Psoas muscle (tissue), 7 donors: ENCODE measurements at regions not wholly inside any gene's neighbourhood (a gene's known extent, or its start where the extent isn't known, plus 50 kb on each side); places are given as distances from the start of the nearest gene placed in this dataset.

Experiments
- ATAC-seq, 4 donors: fragments of 200-7000 bp; cut with Tn5 transposase; one replicate each; pipeline ENCODE4 v1.9.1; 2020; ENCODE audit warnings: moderate library complexity in 3 of 4, mild to moderate bottlenecking in 2 of 4
- DNase-seq, 2 donors: peaks; one replicate each; pipeline ENCODE4 v3.0.0-alpha.2; 2020
- H3K27ac ChIP-seq: fragments of 200-600 bp; one replicate; pipeline ENCODE4 v1.8.0; 2022
- H3K27me3 ChIP-seq, 3 donors: fragments of 200-600 bp in 1 of 3; one replicate each; pipeline versions ENCODE4 v1.6.1 to v1.8.0; 2013 to 2022; ENCODE audit warnings: low read length in 2 of 3, mild to moderate bottlenecking in 2 of 3, moderate library complexity in 1 of 3; ENCODE audit not compliant: insufficient read depth in 3 of 3
- H3K36me3 ChIP-seq, 2 donors: fragments of 200-600 bp in 1 of 2; one replicate each; pipeline versions ENCODE4 v1.6.1 to v1.8.0; 2013 to 2022; ENCODE audit warnings: low read depth in 1 of 2, mild to moderate bottlenecking in 1 of 2, moderate library complexity in 1 of 2; ENCODE audit not compliant: insufficient read depth in 1 of 2
- H3K4me1 ChIP-seq: fragments of 200-600 bp; one replicate; pipeline ENCODE4 v1.8.0; 2022
- H3K4me3 ChIP-seq: fragments of 200-600 bp; one replicate; pipeline ENCODE4 v1.8.0; 2022; ENCODE audit warnings: mild to moderate bottlenecking
- H3K9me3 ChIP-seq: fragments of 200-600 bp; one replicate; pipeline ENCODE4 v1.8.0; 2022
- WGBS, 3 donors: extraction: QIAGEN DNeasy Blood & Tissue Kit; methylation state at CpG; one replicate each; pipeline versions ENCODE4 v1.1.6 to v1.1.7; 2013; 5-methylcytosine and 5-hydroxymethylcytosine counted together
- intact Hi-C, 2 donors: fragments of 100-400 bp; cut with DNase I; formaldehyde crosslinking; loops; one replicate each; pipeline versions ENCODE4 v1.11.0 to v1.14.2; 2022
- TF ChIP-seq, protein P1 (sequence below): fragments of 200-600 bp; IDR thresholded peaks from one replicate; pipeline ENCODE4 v1.8.0; 2022; ENCODE audit warnings: antibody characterized with exemption
- donor health status: healthy with polysubstance abuse.
- donor health status: DM: no; HTN: no; CAD: no; lungs with moderate emphysema.
- donor health status: Bipolar disorder and iron deficiency.
- donor health status: healthy.
- donor health status: DM: yes; HTN: yes; CAD: no.
- donor health status: DM: no; HTN: no; CAD: no.
- donor health status: DM: yes; HTN: yes; CAD: no.

DNA sequence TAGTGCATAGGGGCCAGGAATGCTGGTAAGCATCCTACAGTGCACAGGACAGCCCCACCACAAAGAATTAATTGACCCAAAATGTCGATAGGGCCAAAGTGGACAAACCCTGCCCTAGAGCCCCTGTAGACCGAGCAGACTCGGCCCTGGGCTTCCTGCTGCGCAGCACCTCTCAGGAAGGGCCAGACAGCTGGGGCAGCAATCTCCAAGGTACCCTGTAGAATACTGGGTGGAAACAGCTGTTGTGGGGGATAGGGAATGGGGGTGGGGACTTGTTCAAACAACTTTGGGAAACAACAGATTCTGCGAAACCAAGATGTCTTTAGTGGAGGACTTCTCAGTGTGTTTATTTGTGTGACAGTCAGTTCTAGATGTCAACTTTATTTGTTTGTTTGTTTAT lies 67.1 kb downstream of the MRPL46 start:
- DNase-seq = no peak
- WGBS, 3 donors = 72 to 75% (median 74%) methylated on average over 5 of the region's 5 CpGs
- ATAC-seq = no peak
- intact Hi-C loops = no loop called here
- no peaks in the 10 kb centered on the region for H3K36me3 ChIP-seq
- no peak overlapping the region for H3K27ac ChIP-seq
- H3K4me1 ChIP-seq = no peaks in the 10 kb centered on the region
- no peaks in the 10 kb centered on the region for H3K27me3 ChIP-seq
- H3K9me3 ChIP-seq = no peaks in the 10 kb centered on the region
- TF ChIP-seq, protein P1, sequence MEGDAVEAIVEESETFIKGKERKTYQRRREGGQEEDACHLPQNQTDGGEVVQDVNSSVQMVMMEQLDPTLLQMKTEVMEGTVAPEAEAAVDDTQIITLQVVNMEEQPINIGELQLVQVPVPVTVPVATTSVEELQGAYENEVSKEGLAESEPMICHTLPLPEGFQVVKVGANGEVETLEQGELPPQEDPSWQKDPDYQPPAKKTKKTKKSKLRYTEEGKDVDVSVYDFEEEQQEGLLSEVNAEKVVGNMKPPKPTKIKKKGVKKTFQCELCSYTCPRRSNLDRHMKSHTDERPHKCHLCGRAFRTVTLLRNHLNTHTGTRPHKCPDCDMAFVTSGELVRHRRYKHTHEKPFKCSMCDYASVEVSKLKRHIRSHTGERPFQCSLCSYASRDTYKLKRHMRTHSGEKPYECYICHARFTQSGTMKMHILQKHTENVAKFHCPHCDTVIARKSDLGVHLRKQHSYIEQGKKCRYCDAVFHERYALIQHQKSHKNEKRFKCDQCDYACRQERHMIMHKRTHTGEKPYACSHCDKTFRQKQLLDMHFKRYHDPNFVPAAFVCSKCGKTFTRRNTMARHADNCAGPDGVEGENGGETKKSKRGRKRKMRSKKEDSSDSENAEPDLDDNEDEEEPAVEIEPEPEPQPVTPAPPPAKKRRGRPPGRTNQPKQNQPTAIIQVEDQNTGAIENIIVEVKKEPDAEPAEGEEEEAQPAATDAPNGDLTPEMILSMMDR = no peak
- no peak overlapping the region for H3K4me3 ChIP-seq

DNA sequence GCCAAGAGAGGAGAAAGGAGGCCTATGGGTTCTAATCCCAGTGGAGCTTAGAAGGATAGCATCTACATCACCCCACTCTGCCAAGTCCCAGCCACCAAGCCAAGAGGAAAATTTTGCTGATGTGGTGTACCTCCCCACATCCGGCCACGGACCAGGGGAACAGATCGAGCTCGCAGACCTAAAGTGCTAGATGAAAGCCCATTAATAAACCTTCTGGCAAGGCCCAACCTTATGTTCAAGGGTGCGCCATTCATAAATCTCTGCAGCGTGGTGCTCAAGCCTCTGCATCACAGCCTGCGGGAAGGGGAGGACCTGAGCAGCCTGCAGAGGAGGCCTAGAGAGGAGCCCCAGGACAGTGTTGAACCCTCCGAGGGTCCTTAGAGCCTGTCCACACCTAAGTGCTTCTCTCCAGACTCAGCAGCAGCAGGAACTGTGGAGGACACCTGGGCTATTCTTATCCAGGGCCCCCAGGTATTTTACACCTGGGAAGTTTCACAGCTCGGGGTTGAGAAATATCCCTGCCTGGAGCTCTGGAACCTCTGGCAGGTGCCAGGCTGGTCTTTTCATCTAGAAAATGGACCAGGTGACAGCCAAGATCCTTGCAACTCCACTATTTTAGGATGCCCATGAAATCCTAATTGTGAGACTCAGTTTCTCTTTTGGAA lies 68.0 kb downstream of the MRPL46 start:
- intact Hi-C loops = no loop called here
- WGBS, 3 donors = 89 to 92% (median 89%) methylated on average over 9 of the region's 9 CpGs

DNA sequence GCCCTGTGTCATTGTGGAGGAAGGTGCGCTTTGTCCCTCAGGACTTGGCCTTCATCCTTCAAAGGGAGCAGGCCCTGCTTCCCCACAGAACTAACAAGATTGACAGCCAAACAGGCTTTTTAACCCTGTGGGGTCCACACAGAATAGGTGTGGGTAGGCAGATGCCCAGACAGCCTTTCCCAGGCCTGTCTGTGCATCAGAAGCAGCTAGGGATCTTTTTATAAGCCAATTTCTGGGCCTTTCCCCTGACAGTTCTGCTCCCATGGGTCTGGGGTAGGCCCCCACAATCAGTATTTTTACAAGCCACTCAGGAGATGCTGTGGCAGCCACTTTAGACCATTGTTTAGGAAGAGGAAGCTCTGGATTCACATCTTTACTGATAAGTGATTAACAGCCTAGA lies 69.2 kb downstream of the MRPL46 start:
- TF ChIP-seq, protein P1 = no peak

More for the DNA sequence above, 68.0 kb downstream of the MRPL46 start:
- no peaks in the 10 kb centered on the region for H3K4me1 ChIP-seq
- H3K27me3 ChIP-seq = no peaks in the 10 kb centered on the region
- H3K27ac ChIP-seq = no peak overlapping the region
- TF ChIP-seq, protein P1 = no peak
- no peak for ATAC-seq
- H3K9me3 ChIP-seq = no peaks in the 10 kb centered on the region
- no peak for DNase-seq
- no peak overlapping the region for H3K4me3 ChIP-seq
- H3K36me3 ChIP-seq = no peaks in the 10 kb centered on the region

DNA sequence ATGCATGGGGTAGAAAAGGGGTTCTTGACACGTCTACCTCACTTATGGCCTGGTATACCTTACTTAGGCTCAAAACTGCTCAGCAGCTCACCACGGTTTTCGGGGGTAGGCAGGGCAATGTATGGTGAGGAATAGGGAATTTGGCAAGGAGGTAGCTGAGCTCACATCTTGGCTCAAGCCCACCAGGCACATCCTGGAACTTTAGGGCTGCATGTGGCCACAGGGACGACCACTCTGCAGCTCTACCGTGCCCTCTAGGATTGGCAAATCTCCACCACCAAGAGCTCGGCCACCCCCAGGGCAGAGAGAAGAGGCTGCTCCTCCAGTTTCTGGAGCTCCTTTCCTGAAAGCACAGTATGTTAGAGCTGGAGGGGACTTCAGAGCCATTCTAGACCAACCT lies 69.7 kb downstream of the MRPL46 start:
- TF ChIP-seq, protein P1 = no peak

More for the DNA sequence above, 69.2 kb downstream of the MRPL46 start:
- H3K9me3 ChIP-seq = no peaks in the 10 kb centered on the region
- intact Hi-C loops = no loop called here
- no peak for DNase-seq
- no peaks in the 10 kb centered on the region for H3K27me3 ChIP-seq
- no peak overlapping the region for H3K4me3 ChIP-seq
- 94 to 95% (median 94%) methylated on average over 1 of the region's 1 CpG for WGBS, 3 donors
- H3K27ac ChIP-seq = no peak overlapping the region
- ATAC-seq = no peak
- no peaks in the 10 kb centered on the region for H3K4me1 ChIP-seq
- no peaks in the 10 kb centered on the region for H3K36me3 ChIP-seq

More for the DNA sequence above, 69.7 kb downstream of the MRPL46 start:
- no peaks in the 10 kb centered on the region for H3K36me3 ChIP-seq
- H3K4me3 ChIP-seq = no peak overlapping the region
- no peak overlapping the region for H3K27ac ChIP-seq
- no peaks in the 10 kb centered on the region for H3K27me3 ChIP-seq
- WGBS, 3 donors = 71 to 81% (median 74%) methylated on average over 6 of the region's 6 CpGs
- DNase-seq = no peak
- intact Hi-C loops = no loop called here
- ATAC-seq = no peak
- no peaks in the 10 kb centered on the region for H3K4me1 ChIP-seq
- no peaks in the 10 kb centered on the region for H3K9me3 ChIP-seq
